Epithelial cell of prostate (primary cell): ENCODE measurements at regions not wholly inside any gene's neighbourhood (a gene's known extent, or its start where the extent isn't known, plus 50 kb on each side); places are given as distances from the start of the nearest gene placed in this dataset.

ENCODE experiments used
- DNase-seq: peaks from one replicate; pipeline ENCODE4 v3.0.0-alpha.2; 2011; ENCODE audit warnings: low read depth, low spot score
- H3K27ac ChIP-seq: fragments of 450-650 bp; 2 replicates; pipeline ENCODE4 v1.5.1; 2017; ENCODE audit warnings: mild to moderate bottlenecking

GRCh38 chr6:98639089-98639635 is 195.2 kb upstream of the POU3F2 start:
- no peak overlapping the region for H3K27ac ChIP-seq
- no peak for DNase-seq

GRCh38 chr6:98640366-98640765 is 194.0 kb upstream of the POU3F2 start:
- no peak overlapping the region for H3K27ac ChIP-seq
- no peak for DNase-seq

GRCh38 chr6:98641949-98642719 is 192.2 kb upstream of the POU3F2 start:
- DNase-seq, result no peak
- H3K27ac ChIP-seq, result no peak overlapping the region

GRCh38 chr6:98644063-98644462 is 190.3 kb upstream of the POU3F2 start:
- DNase-seq, result no peak
- H3K27ac ChIP-seq, result no peak overlapping the region

- no peak for DNase-seq
Measured at GRCh38 chr6:98648211-98648914, 186.0 kb upstream of the POU3F2 start.

GRCh38 chr6:98650941-98651340 is 183.4 kb upstream of the POU3F2 start:
- DNase-seq, result no peak
- H3K27ac ChIP-seq, result no peak overlapping the region

More at GRCh38 chr6:98648211-98648914, 186.0 kb upstream of the POU3F2 start:
- H3K27ac ChIP-seq, result no peak overlapping the region

GRCh38 chr6:98653179-98653578 is 181.2 kb upstream of the POU3F2 start:
- no peak overlapping the region for H3K27ac ChIP-seq
- no peak for DNase-seq

GRCh38 chr6:98657764-98658163 is 176.6 kb upstream of the POU3F2 start:
- DNase-seq, result no peak

GRCh38 chr6:98669371-98669770 is 165.0 kb upstream of the POU3F2 start:
- DNase-seq, result no peak
- H3K27ac ChIP-seq, result no peak overlapping the region

More at GRCh38 chr6:98657764-98658163, 176.6 kb upstream of the POU3F2 start:
- no peak overlapping the region for H3K27ac ChIP-seq

GRCh38 chr6:98670045-98670746 is 164.2 kb upstream of the POU3F2 start:
- H3K27ac ChIP-seq, result no peak overlapping the region
- DNase-seq, result no peak

- no peak for DNase-seq
- no peak overlapping the region for H3K27ac ChIP-seq
Measured at GRCh38 chr6:98672681-98673475, 161.5 kb upstream of the POU3F2 start.

GRCh38 chr6:98678481-98678880 is 155.9 kb upstream of the POU3F2 start:
- no peak for DNase-seq
- no peak overlapping the region for H3K27ac ChIP-seq

- H3K27ac ChIP-seq, result no peak overlapping the region
- DNase-seq, result no peak
Measured at GRCh38 chr6:98686008-98686601, 148.3 kb upstream of the POU3F2 start.

- H3K27ac ChIP-seq, result no peak overlapping the region
- DNase-seq, result no peak
Measured at GRCh38 chr6:98687752-98688151, 146.6 kb upstream of the POU3F2 start.

GRCh38 chr6:98695091-98695801 is 139.1 kb upstream of the POU3F2 start:
- DNase-seq, result no peak
- no peak overlapping the region for H3K27ac ChIP-seq

GRCh38 chr6:98711380-98711779 is 123.0 kb upstream of the POU3F2 start:
- DNase-seq, result no peak
- H3K27ac ChIP-seq, result no peak overlapping the region

- no peak overlapping the region for H3K27ac ChIP-seq
- no peak for DNase-seq
Measured at GRCh38 chr6:98716341-98716740, 118.0 kb upstream of the POU3F2 start.

- no peak for DNase-seq
- H3K27ac ChIP-seq, result no peak overlapping the region
Measured at GRCh38 chr6:98717322-98717877, 117.0 kb upstream of the POU3F2 start.

GRCh38 chr6:98717988-98718387 is 116.4 kb upstream of the POU3F2 start:
- no peak for DNase-seq
- no peak overlapping the region for H3K27ac ChIP-seq
